Sigmoid colon (tissue), 6 donors: ENCODE measurements at regions not wholly inside any gene's neighbourhood (a gene's known extent, or its start where the extent isn't known, plus 50 kb on each side); places are given as distances from the start of the nearest gene placed in this dataset.

Source experiments
- DNase-seq: peaks from one replicate; pipeline ENCODE4 v3.0.0-alpha.2; 2019
- H3K27ac ChIP-seq, 4 donors: fragments of 200-600 bp; sonication (generic); one replicate each; pipeline ENCODE4 v1.5.1; 2016 to 2019; ENCODE audit warnings: mild to moderate bottlenecking in 1 of 4
- H3K27me3 ChIP-seq, 3 donors: fragments of 200-600 bp; sonication (generic); one replicate each; pipeline ENCODE4 v1.5.1; 2019; ENCODE audit warnings: mild to moderate bottlenecking in 1 of 3
- H3K36me3 ChIP-seq, 4 donors: fragments of 200-600 bp; sonication (generic); one replicate each; pipeline ENCODE4 v1.5.1; 2016 to 2019
- H3K4me1 ChIP-seq, 4 donors: fragments of 200-600 bp; sonication (generic); one replicate each; pipeline ENCODE4 v1.5.1; 2017 to 2019
- H3K4me3 ChIP-seq, 4 donors: fragments of 200-600 bp; sonication (generic); one replicate each; pipeline ENCODE4 v1.5.1; 2017 to 2019; ENCODE audit warnings: mild to moderate bottlenecking in 2 of 4, moderate library complexity in 1 of 4
- H3K9me3 ChIP-seq, 4 donors: fragments of 200-600 bp in 3 of 4; sonication (generic) in 3 of 4; one replicate each; pipeline versions ENCODE4 v1.5.1 to v1.6.1; 2013 to 2019
- EP300 ChIP-seq, 4 donors: sonication (generic); formaldehyde crosslinking; IDR thresholded peaks; one replicate each; pipeline ENCODE4 v1.6.1; 2017; ENCODE audit warnings: antibody characterized with exemption in 4 of 4
- POLR2A ChIP-seq, 2 donors: fragments of 450-650 bp; IDR thresholded peaks; one replicate each; pipeline ENCODE4 v1.6.1; 2016; ENCODE audit warnings: antibody characterized with exemption in 2 of 2, mild to moderate bottlenecking in 2 of 2, moderate library complexity in 2 of 2
- POLR2AphosphoS5 ChIP-seq, 4 donors: sonication (generic); formaldehyde crosslinking; IDR thresholded peaks; one replicate each; pipeline ENCODE4 v1.6.1; 2017; ENCODE audit warnings: antibody characterized with exemption in 4 of 4
- WGBS, 2 donors: extraction: QIAGEN DNeasy Blood & Tissue Kit; methylation state at CpG; one replicate each; pipeline ENCODE4 v1.1.7; 2013; 5-methylcytosine and 5-hydroxymethylcytosine counted together
- intact Hi-C: fragments of 100-400 bp; cut with DNase I; formaldehyde crosslinking; loops from one replicate; pipeline ENCODE4 v1.15.1; 2023
- TF ChIP-seq, protein P1 (sequence below), 4 experiments: fragments of 450-650 bp in 3 of 4; fragments of 200-600 bp in 1 of 4; IDR thresholded peaks; one replicate each; pipeline ENCODE4 v1.5.1; 2016 to 2019; ENCODE audit warnings: antibody characterized with exemption in 4 of 4, mild to moderate bottlenecking in 3 of 4, moderate library complexity in 2 of 4
- donor health status: healthy with polysubstance abuse.
- donor health status: healthy.

DNA sequence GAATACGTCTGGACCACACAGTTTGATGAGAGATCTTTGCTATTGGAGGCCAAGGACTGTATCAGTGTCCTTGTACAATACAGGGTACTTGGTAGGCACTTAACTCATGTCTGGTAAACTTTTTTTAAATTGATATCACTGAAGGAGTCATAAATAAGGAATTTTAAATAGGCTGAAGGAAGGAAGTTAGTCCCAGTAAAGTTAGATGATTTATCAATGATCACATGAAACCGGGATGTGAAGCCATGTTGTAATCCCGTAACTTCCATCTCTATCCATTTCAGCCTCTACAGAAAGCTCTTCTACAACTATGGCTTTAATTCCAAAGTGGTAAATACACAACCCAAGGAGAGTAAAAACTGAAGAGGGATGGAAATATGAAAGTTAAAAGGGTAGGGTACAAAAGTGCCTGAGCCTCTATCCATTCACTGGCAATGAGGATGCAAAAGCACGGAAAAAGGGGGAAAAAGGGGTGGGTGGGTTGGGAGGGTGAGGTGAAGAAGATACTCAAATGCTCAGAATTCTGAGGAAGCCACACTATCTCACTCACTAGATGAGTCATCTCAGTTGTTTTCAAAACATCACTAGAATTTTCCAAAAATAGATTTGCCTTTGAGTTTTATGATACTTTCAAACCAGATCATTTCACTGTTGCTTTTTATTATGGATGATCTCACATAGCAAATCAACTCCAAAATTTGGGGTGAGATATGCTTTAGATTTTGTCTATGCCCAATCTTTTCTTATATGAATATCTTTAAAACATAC is 1053.5 kb downstream of the NR2F1-AS1 start:
- Histone ChIP-seq H3K4me3 (no peak overlapping the region), H3K36me3 (no peaks in the 10 kb centered on the region), H3K4me1 (no peaks in the 10 kb centered on the region), H3K27ac (no peak overlapping the region), H3K9me3 (no peaks in the 10 kb centered on the region), H3K27me3 (no peaks in the 10 kb centered on the region)
- DNase-seq, result no peak
- intact Hi-C loops, result no loop called here
- WGBS, 2 donors, result 86 to 87% methylated on average over 4 of the region's 4 CpGs
- TF ChIP-seq EP300 (IDR thresholded peaks at IDR 0.05) (no peak), POLR2A (IDR thresholded peaks at IDR 0.05) (no peak), POLR2AphosphoS5 (IDR thresholded peaks at IDR 0.05) (no peak)
- TF ChIP-seq, protein P1, sequence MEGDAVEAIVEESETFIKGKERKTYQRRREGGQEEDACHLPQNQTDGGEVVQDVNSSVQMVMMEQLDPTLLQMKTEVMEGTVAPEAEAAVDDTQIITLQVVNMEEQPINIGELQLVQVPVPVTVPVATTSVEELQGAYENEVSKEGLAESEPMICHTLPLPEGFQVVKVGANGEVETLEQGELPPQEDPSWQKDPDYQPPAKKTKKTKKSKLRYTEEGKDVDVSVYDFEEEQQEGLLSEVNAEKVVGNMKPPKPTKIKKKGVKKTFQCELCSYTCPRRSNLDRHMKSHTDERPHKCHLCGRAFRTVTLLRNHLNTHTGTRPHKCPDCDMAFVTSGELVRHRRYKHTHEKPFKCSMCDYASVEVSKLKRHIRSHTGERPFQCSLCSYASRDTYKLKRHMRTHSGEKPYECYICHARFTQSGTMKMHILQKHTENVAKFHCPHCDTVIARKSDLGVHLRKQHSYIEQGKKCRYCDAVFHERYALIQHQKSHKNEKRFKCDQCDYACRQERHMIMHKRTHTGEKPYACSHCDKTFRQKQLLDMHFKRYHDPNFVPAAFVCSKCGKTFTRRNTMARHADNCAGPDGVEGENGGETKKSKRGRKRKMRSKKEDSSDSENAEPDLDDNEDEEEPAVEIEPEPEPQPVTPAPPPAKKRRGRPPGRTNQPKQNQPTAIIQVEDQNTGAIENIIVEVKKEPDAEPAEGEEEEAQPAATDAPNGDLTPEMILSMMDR (IDR thresholded peaks at IDR 0.05), result no peak

DNA sequence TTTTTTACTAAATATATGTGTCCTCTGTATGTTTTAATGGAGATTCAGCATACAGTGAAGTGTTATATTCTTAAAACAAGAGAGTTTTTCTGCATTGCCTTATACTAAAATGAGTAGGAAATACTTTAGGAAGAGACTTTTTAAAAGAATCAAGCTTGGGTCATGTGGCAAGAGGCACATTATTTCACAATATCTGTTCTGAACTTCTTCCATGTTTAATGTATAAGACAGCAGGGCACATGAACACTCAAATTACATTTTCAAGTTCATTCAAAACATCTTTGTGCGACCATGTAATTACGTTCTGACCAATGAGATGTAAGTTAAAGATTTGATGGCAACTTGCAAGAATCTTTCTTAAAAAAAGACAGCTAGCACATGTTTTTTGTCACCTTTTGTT is 1055.9 kb downstream of the NR2F1-AS1 start:
- no peak for DNase-seq
- no peak for TF ChIP-seq EP300 (IDR thresholded peaks at IDR 0.05)
- TF ChIP-seq, protein P1 (IDR thresholded peaks at IDR 0.05), result no peak
- no peak for TF ChIP-seq POLR2A (IDR thresholded peaks at IDR 0.05)
- no peak for TF ChIP-seq POLR2AphosphoS5 (IDR thresholded peaks at IDR 0.05)
- Histone ChIP-seq H3K4me1 (no peaks in the 10 kb centered on the region), H3K9me3 (no peaks in the 10 kb centered on the region), H3K36me3 (no peaks in the 10 kb centered on the region), H3K27me3 (no peaks in the 10 kb centered on the region), H3K4me3 (no peak overlapping the region), H3K27ac (no peak overlapping the region)
- intact Hi-C loops, result no loop called here
- 83 to 87% methylated on average over 2 of the region's 2 CpGs for WGBS, 2 donors

DNA sequence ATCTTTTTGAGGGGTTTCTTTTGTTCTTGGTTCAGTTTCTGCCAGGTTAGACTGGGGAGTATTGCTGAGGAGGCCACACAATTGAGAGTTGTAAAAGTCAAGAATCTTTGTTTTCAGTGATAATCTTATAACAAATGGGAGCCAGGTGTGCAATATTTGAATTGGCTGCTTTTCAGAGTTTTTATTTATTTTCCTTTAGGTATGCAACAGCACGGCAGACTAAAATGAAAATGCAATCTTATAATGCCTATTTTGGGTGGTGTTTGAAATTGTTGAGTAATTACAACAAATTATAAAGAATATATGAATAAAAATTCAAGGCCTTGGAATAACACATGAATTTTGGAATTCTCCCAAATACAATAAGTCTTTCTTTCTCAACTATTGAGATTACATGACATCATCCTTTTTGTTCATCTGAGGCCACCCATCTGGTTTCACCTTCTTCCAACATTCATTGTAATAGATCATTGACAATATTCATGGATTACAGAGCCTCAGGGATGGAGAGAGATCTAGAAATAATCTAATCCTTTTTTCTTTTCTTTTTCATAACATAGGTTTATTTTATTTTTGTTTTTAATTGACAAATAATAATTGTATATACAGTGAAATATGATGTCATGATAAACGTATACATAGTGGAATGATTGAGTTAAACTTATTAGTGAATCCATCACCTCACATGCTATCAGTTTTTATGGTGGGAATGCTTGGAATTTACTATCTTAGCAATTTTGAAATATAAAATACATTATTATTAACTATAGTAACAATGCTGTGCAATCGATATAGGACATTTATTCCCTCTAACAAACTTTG is 1061.0 kb downstream of the NR2F1-AS1 start:
- no peak overlapping the region for H3K4me3 ChIP-seq
- intact Hi-C loops, result no loop called here
- H3K27ac ChIP-seq, result no peak overlapping the region
- H3K36me3 ChIP-seq, result no peaks in the 10 kb centered on the region
- H3K4me1 ChIP-seq, result peaks cover 0 to 7% (median 0%) of the 10 kb centered on the region in 4 donors
- TF ChIP-seq EP300 (IDR thresholded peaks at IDR 0.05) (no peak), POLR2AphosphoS5 (IDR thresholded peaks at IDR 0.05) (no peak), POLR2A (IDR thresholded peaks at IDR 0.05) (no peak)
- TF ChIP-seq, protein P1 (IDR thresholded peaks at IDR 0.05), result no peak
- no peaks in the 10 kb centered on the region for H3K9me3 ChIP-seq
- H3K27me3 ChIP-seq, result no peaks in the 10 kb centered on the region
- WGBS, 2 donors, result 53 to 72% methylated on average over 3 of the region's 3 CpGs
- DNase-seq, result no peak

DNA sequence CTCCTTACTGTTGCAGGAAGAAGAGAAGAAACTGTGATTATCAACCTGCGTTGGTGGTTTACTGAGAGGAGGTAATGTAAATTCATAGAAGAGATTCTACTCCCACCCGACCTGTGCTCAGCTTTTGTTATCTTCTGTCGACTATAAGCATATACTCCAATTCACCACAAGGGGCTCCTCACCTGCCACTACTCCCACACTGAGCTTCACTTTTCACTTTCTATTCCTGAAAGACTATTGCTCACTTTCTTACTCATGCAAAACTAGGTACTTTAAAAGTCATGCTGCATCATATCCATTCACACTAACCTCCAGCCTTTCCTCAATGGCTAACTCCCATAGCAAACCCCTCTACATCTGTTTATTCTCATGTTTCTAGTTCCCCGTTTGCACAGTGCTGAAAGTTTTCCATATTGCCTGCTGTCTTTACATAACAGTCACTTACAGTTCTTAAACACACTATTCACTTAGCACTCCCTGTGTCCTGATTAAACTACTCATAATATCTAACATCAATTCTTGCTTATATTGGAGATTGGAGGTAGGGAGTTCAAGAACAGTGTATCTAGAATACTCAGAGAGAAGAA is 1062.6 kb downstream of the NR2F1-AS1 start:
- H3K27me3 ChIP-seq, result no peaks in the 10 kb centered on the region
- intact Hi-C loops, result no loop called here
- no peak for DNase-seq
- H3K36me3 ChIP-seq, result no peaks in the 10 kb centered on the region
- WGBS, 2 donors, result 10 to 41% methylated on average over 4 of the region's 4 CpGs
- TF ChIP-seq, protein P1 (IDR thresholded peaks at IDR 0.05), result peak in 2 of 4 experiments; percentile 28 to 46
- TF ChIP-seq EP300 (IDR thresholded peaks at IDR 0.05), result no peak
- no peak overlapping the region for H3K27ac ChIP-seq
- H3K4me3 ChIP-seq, result no peak overlapping the region
- peaks cover 0 to 7% (median 0%) of the 10 kb centered on the region in 4 donors for H3K4me1 ChIP-seq
- peaks cover 0 to under 1% (median 0%) of the 10 kb centered on the region in 4 donors for H3K9me3 ChIP-seq
